Endothelial cell of umbilical vein (primary cell): ENCODE measurements at regions not wholly inside any gene's neighbourhood (a gene's known extent, or its start where the extent isn't known, plus 50 kb on each side); places are given as distances from the start of the nearest gene placed in this dataset.

Experiments
- BruUV-seq: library from RNA; stranded (reverse); fragments of 400-500 nt; replicated peaks from 2 replicates; lab custom pipeline; 2021; lab: Mats Ljungman, UMichigan
- CTCF ChIA-PET: fragments of 300-600, 350-600 bp; sonication (Branson Sonifier 250); formaldehyde crosslinking; loops from one replicate; lab custom pipeline; 2021; ENCODE audit warnings: antibody characterized with exemption, inconsistent platforms; lab: Charles Lee
- POLR2A ChIA-PET: fragments of 300-600, 350-600 bp; sonication (Branson Sonifier 250); formaldehyde crosslinking; loops from one replicate; lab custom pipeline; 2021; ENCODE audit warnings: antibody characterized with exemption, inconsistent platforms; lab: Charles Lee
- DNase-seq: peaks from one replicate; pipeline ENCODE4 v3.0.0-alpha.2; 2011; ENCODE audit warnings: low read depth, low spot score
- FAIRE-seq: peaks from 2 replicates; lab custom pipeline; 2011; peaks lifted over from hg19 to GRCh38; lab: Jason Lieb, UNC
- H2AFZ ChIP-seq: 2 replicates; pipeline ENCODE4 v1.6.0; 2012; ENCODE audit warnings: low read depth, low read length, control low read depth, inconsistent platforms
- H3K27ac ChIP-seq: 2 replicates; pipeline ENCODE4 v1.5.1; 2011; ENCODE audit warnings: low read depth, mild to moderate bottlenecking, control low read depth, low read length, moderate library complexity; ENCODE audit not compliant: insufficient read depth
- H3K27me3 ChIP-seq, 2 experiments: 2 replicates each; pipeline versions ENCODE4 v1.6.0 to v1.6.1; 2011; ENCODE audit warnings: low read length in 2 of 2, mixed read lengths in 1 of 2; ENCODE audit not compliant: control insufficient read depth in 2 of 2, insufficient read depth in 2 of 2
- H3K36me3 ChIP-seq, 2 experiments: 2 replicates in 1 of 2; 3 replicates in 1 of 2; pipeline ENCODE4 v1.5.1; 2011; ENCODE audit warnings: low read length in 2 of 2, mild to moderate bottlenecking in 1 of 2, moderate library complexity in 1 of 2; ENCODE audit not compliant: control insufficient read depth in 2 of 2, insufficient read depth in 2 of 2; ENCODE audit errors: extremely low read depth in 1 of 2
- H3K4me1 ChIP-seq: 3 replicates; pipeline ENCODE4 v1.5.1; 2011; ENCODE audit warnings: mild to moderate bottlenecking, low read length; ENCODE audit not compliant: control insufficient read depth, insufficient read depth; ENCODE audit errors: extremely low read depth
- H3K4me2 ChIP-seq: 2 replicates; pipeline ENCODE4 v1.6.1; 2011; ENCODE audit warnings: low read length, control low read depth, mixed read lengths; ENCODE audit not compliant: insufficient read depth
- H3K4me3 ChIP-seq, 3 experiments: fragments of 200-600 bp in 1 of 3; sonication (generic), shearing (Covaris generic) in 1 of 3; replicated peaks in 1 of 3; 2 replicates each; pipeline ENCODE4 v1.5.1; 2011 to 2016; ENCODE audit warnings: control low read depth in 3 of 3, low read length in 3 of 3, mild to moderate bottlenecking in 2 of 3, inconsistent platforms in 1 of 3, low read depth in 1 of 3, moderate library complexity in 1 of 3; ENCODE audit not compliant: insufficient read depth in 1 of 3
- H3K79me2 ChIP-seq: 2 replicates; pipeline ENCODE4 v1.6.0; 2012; ENCODE audit warnings: low read length, inconsistent platforms; ENCODE audit not compliant: control insufficient read depth, insufficient read depth
- H3K9ac ChIP-seq: replicated peaks from 2 replicates; pipeline ENCODE3; 2011; ENCODE audit warnings: low read length, control low read depth; ENCODE audit not compliant: insufficient read depth; ENCODE audit errors: extremely low read depth
- H3K9me1 ChIP-seq: replicated peaks from 3 replicates; pipeline ENCODE4 v1.6.0; 2011; ENCODE audit warnings: mild to moderate bottlenecking, low read length; ENCODE audit not compliant: control insufficient read depth, insufficient read depth; ENCODE audit errors: extremely low read depth
- H3K9me3 ChIP-seq: replicated peaks from 2 replicates; pipeline ENCODE4 v1.5.1; 2012; ENCODE audit warnings: low read length, inconsistent platforms; ENCODE audit not compliant: control insufficient read depth, insufficient read depth
- H4K20me1 ChIP-seq: replicated peaks from 2 replicates; pipeline ENCODE3; 2011; ENCODE audit warnings: mild to moderate bottlenecking, low read length; ENCODE audit not compliant: control insufficient read depth, insufficient read depth; ENCODE audit errors: extremely low read depth
- EZH2 ChIP-seq: IDR thresholded peaks from 2 replicates; pipeline ENCODE4 v1.6.1; 2012; ENCODE audit warnings: borderline replicate concordance, low read depth, mild to moderate bottlenecking, moderate library complexity, low read length, inconsistent platforms; ENCODE audit not compliant: severe bottlenecking
- FOS ChIP-seq: IDR thresholded peaks from 2 replicates; pipeline ENCODE4 v1.6.1; 2011; ENCODE audit warnings: mild to moderate bottlenecking, low read length, moderate library complexity, borderline replicate concordance; ENCODE audit not compliant: insufficient read depth
- GATA2 ChIP-seq: IDR thresholded peaks from 2 replicates; pipeline ENCODE4 v1.7.0; 2011; ENCODE audit warnings: low read depth, mild to moderate bottlenecking, moderate library complexity, mixed read lengths, low read length; ENCODE audit not compliant: insufficient read length, insufficient read depth
- JUN ChIP-seq: IDR thresholded peaks from 2 replicates; pipeline ENCODE4 v1.6.1; 2011; ENCODE audit warnings: borderline replicate concordance, low read depth; ENCODE audit not compliant: insufficient read length, insufficient read depth
- MYC ChIP-seq: IDR thresholded peaks from one replicate; pipeline ENCODE4 v1.6.1; 2011; ENCODE audit warnings: mild to moderate bottlenecking, low read depth, low read length
- POLR2A ChIP-seq: IDR thresholded peaks from 2 replicates; pipeline ENCODE4 v1.6.1; 2012; ENCODE audit warnings: low read depth, mild to moderate bottlenecking, control low read depth, low read length
- POLR2AphosphoS5 ChIP-seq: IDR thresholded peaks from 2 replicates; pipeline ENCODE4 v1.6.1; 2012; ENCODE audit warnings: low read depth, mild to moderate bottlenecking, control low read depth, low read length, moderate library complexity; ENCODE audit not compliant: insufficient read depth
- dilution Hi-C: fragments of 300-500 bp; cut with MboI; formaldehyde crosslinking; loops from one replicate; pipeline ENCODE4 v1.15.0; 2019; ENCODE audit warnings: low sequenced_read_pairs; ENCODE audit not compliant: extremely low pct_ligation_motif_present
- intact Hi-C: fragments of 100-400 bp; cut with micrococcal nuclease; formaldehyde crosslinking; loops from one replicate; pipeline ENCODE4 v1.10.0; 2022
- TF ChIP-seq, protein P1 (sequence below): IDR thresholded peaks from 2 replicates; pipeline ENCODE4 v1.6.1; 2011; ENCODE audit not compliant: insufficient read depth, insufficient read length
- TF ChIP-seq, protein P2 (sequence below), 2 donors: IDR thresholded peaks; 1 replicate in 1 of 2; 2 replicates in 1 of 2; pipeline ENCODE4 v1.5.1; 2011; ENCODE audit warnings: low read length in 2 of 2, mild to moderate bottlenecking in 2 of 2, moderate library complexity in 2 of 2, control low read depth in 1 of 2, inconsistent platforms in 1 of 2, low read depth in 1 of 2; ENCODE audit not compliant: insufficient read depth in 1 of 2; ENCODE audit errors: extremely low read depth in 1 of 2

DNA sequence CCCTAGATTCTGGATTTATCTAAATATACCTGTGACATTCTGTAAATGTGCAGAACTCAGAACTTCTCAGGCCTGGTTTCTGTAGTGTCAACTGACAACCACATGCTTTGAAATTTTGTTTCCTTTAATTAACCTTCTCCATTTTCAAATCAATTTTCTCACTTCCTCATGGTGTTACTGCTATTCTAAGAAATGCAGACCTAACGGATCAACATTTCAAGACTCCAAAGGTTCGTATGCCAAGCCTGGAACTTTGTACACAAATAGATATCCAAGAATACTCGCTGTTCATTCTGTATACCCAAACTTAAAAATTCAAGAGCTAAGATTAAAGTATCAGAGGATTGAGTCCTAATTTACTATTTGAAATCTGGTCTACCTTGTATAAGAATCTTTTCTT is 88.1 kb downstream of the SLC24A2 start:
- Histone ChIP-seq H3K9me3 (no peaks in the 10 kb centered on the region), H3K9me1 (no peaks in the 10 kb centered on the region), H3K4me3 (no peak overlapping the region), H3K9ac (no peak overlapping the region), H3K4me1 (no peaks in the 10 kb centered on the region), H3K36me3 (no peaks in the 10 kb centered on the region), H4K20me1 (no peaks in the 10 kb centered on the region), H3K27me3 (no peaks in the 10 kb centered on the region), H3K4me2 (no peak overlapping the region), H3K79me2 (no peaks in the 10 kb centered on the region), H3K27ac (no peak overlapping the region), H2AFZ (no peak overlapping the region)
- ChIA-PET POLR2A (no interaction called here), CTCF (no interaction called here)
- no peak for DNase-seq
- TF ChIP-seq JUN (no peak), GATA2 (no peak), FOS (no peak), POLR2AphosphoS5 (no peak), MYC (no peak), POLR2A (no peak), EZH2 (no peak)
- TF ChIP-seq, protein P1, sequence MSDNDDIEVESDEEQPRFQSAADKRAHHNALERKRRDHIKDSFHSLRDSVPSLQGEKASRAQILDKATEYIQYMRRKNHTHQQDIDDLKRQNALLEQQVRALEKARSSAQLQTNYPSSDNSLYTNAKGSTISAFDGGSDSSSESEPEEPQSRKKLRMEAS: no peak
- TF ChIP-seq, protein P2, sequence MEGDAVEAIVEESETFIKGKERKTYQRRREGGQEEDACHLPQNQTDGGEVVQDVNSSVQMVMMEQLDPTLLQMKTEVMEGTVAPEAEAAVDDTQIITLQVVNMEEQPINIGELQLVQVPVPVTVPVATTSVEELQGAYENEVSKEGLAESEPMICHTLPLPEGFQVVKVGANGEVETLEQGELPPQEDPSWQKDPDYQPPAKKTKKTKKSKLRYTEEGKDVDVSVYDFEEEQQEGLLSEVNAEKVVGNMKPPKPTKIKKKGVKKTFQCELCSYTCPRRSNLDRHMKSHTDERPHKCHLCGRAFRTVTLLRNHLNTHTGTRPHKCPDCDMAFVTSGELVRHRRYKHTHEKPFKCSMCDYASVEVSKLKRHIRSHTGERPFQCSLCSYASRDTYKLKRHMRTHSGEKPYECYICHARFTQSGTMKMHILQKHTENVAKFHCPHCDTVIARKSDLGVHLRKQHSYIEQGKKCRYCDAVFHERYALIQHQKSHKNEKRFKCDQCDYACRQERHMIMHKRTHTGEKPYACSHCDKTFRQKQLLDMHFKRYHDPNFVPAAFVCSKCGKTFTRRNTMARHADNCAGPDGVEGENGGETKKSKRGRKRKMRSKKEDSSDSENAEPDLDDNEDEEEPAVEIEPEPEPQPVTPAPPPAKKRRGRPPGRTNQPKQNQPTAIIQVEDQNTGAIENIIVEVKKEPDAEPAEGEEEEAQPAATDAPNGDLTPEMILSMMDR (IDR thresholded peaks at IDR 0.05; ENCODE audit: extremely low read depth in 1 of 2, insufficient read depth in 1 of 2, low read depth in 1 of 2, low read length in 2 of 2): no peak
- dilution Hi-C loops: no loop called here
- FAIRE-seq: no peak
- intact Hi-C loops: no loop called here
- BruUV-seq: no TSS peak
